ACC112 (cell line): ENCODE measurements at regions not wholly inside any gene's neighbourhood (a gene's known extent, or its start where the extent isn't known, plus 50 kb on each side); places are given as distances from the start of the nearest gene placed in this dataset.

ENCODE experiments used
- H2AFZ ChIP-seq: fragments of 200-600 bp; sonication (generic); one replicate; pipeline ENCODE4 v1.6.0; 2017; ENCODE audit warnings: antibody characterized with exemption, low read length; ENCODE audit not compliant: unreplicated experiment
- H3K27ac ChIP-seq: fragments of 200-600 bp; sonication (generic); 2 replicates; pipeline ENCODE4 v1.5.1; 2014; ENCODE audit warnings: low read depth, mild to moderate bottlenecking, antibody characterized with exemption, low read length, moderate library complexity
- H3K27me3 ChIP-seq: fragments of 200-600 bp; sonication (generic); 2 replicates; pipeline ENCODE4 v1.6.1; 2014; ENCODE audit warnings: mild to moderate bottlenecking, antibody characterized with exemption, low read length, moderate library complexity, mixed read lengths; ENCODE audit not compliant: insufficient read depth
- H3K36me3 ChIP-seq: fragments of 200-600 bp; sonication (generic); 2 replicates; pipeline ENCODE4 v1.6.1; 2016; ENCODE audit warnings: mild to moderate bottlenecking, antibody characterized with exemption, low read length, moderate library complexity, mixed read lengths; ENCODE audit not compliant: insufficient read depth
- H3K4me1 ChIP-seq: fragments of 200-600 bp; sonication (generic); one replicate; pipeline ENCODE4 v1.6.1; 2016; ENCODE audit warnings: low read length, mixed read lengths; ENCODE audit not compliant: insufficient read depth, unreplicated experiment, control insufficient read depth
- H3K4me3 ChIP-seq: fragments of 200-600 bp; sonication (generic); 2 replicates; pipeline ENCODE4 v1.5.1; 2014; ENCODE audit warnings: mild to moderate bottlenecking, low read depth, low read length
- H3K79me2 ChIP-seq: fragments of 200-600 bp; sonication (generic); one replicate; pipeline ENCODE4 v1.6.0; 2016; ENCODE audit warnings: low read length; ENCODE audit not compliant: control insufficient read depth, unreplicated experiment, insufficient read depth

DNA sequence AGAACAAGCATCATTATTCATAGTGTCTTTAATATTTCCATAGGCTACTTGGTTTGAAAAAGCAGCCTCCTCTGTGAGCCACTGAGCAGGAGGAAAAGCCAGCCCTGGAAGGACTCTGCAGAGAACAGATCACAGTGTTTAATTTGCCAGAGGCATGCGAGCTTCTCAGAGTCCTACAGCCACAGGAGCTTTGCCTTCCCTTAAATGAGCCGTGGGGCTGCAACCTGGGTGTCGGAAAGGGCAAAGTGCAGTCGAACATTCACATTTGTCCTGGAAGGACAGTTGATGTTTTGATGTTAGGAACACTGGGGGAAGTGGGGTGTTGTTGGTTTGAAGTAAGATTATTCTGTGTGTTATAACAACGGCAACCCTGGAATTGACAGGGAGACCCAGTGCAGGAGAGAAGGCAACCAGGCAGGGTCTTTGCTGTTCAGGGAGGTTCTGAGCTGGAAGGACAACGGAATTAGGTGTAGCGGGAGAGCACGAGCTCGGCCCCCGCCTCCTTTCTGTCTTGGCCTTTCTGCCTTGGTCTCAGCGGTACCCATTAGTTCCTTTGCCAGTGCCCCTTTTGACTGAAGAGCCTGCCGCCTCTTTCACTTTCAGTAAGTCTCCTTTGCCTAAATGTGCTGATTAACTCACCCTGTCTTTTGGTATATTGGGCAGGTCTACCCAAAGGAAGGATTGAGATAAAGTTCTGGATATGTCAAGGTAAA is 192.3 kb upstream of the PITRM1 start:
- H3K4me3 ChIP-seq, result no peak overlapping the region
- no peaks in the 10 kb centered on the region for H3K27me3 ChIP-seq
- H3K79me2 ChIP-seq, result no peaks in the 10 kb centered on the region
- H3K36me3 ChIP-seq, result no peaks in the 10 kb centered on the region
- no peak overlapping the region for H2AFZ ChIP-seq
- no peaks in the 10 kb centered on the region for H3K4me1 ChIP-seq
- H3K27ac ChIP-seq, result no peak overlapping the region

DNA sequence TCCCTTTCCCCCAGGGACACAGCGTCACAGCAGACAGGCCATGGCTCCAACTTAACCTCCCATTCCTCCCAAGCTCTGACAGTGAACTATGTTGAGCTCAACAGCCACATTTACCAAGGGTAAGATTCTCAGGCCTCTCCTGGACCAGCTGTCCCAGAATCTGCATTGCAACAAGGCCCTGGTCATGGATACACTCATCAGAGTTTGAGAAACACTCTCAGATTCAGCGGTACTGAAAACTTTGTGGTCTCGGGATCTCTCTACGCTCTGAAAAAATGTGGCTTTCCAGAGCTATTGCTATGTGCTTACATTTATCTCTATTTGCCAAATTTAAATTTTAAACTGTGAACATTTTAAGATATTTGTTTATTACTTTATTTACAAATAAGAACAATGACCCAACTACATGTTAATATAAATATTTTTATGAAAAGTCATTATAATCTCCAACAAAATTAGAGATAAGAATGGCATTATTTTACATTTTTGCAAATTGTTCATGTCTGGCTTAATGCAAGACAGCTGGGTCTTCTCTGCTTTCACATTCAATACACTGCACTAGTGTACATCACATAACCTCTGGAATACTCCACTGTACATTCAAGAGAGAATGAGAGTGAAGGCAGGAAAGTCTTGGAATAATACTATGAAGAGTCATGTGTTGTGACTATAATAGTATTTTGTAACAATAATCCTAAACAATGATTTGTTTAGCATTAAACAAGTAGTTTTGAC is 190.9 kb upstream of the PITRM1 start:
- Histone ChIP-seq H3K4me1 (no peaks in the 10 kb centered on the region), H3K36me3 (no peaks in the 10 kb centered on the region), H3K4me3 (no peak overlapping the region), H2AFZ (no peak overlapping the region), H3K27ac (no peak overlapping the region), H3K79me2 (no peaks in the 10 kb centered on the region), H3K27me3 (no peaks in the 10 kb centered on the region)

DNA sequence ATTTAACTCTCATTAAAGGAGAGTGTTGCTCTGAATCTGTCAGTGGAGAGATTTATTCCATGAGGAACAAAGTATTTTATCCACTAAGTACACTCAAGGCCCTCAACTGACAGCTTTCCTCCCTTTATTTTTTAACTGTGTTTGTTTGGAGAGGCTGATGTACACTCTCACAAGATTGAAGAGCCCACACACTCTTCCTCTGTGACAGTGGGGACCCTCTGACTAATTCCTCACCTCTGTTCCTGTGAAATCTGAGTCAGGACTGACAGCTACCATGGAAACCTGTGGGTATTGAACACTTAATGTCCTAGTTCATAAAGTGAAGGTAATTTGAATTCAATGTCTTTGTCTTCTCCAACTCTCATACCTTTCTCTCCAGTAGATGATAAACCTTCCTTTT is 189.8 kb upstream of the PITRM1 start:
- Histone ChIP-seq H3K27me3 (no peaks in the 10 kb centered on the region), H3K4me1 (no peaks in the 10 kb centered on the region), H3K4me3 (no peak overlapping the region), H2AFZ (no peak overlapping the region), H3K36me3 (no peaks in the 10 kb centered on the region), H3K27ac (no peak overlapping the region), H3K79me2 (no peaks in the 10 kb centered on the region)

DNA sequence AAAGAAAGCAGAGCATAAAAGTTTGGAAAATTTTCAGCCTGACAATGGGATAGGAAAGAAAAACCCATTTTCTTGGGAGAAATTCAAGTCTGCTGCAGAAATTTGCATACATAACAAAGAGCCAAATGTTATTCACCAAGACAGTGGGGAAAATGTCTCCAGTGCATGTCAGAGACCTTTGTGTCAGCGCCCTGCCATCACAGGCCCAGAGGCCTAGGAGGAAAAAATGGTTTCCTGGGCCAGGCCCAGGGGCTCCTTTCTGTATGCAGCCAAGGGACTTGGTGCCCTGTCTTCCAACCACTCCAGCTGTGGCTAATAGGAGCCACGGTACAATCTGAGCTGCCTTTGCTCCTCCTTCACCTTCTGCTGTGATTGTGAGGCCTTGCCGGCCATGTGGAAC is 189.1 kb upstream of the PITRM1 start:
- Histone ChIP-seq H3K4me1 (no peaks in the 10 kb centered on the region), H3K27me3 (no peaks in the 10 kb centered on the region), H3K79me2 (no peaks in the 10 kb centered on the region), H3K27ac (no peak overlapping the region), H3K4me3 (no peak overlapping the region), H2AFZ (no peak overlapping the region), H3K36me3 (no peaks in the 10 kb centered on the region)

DNA sequence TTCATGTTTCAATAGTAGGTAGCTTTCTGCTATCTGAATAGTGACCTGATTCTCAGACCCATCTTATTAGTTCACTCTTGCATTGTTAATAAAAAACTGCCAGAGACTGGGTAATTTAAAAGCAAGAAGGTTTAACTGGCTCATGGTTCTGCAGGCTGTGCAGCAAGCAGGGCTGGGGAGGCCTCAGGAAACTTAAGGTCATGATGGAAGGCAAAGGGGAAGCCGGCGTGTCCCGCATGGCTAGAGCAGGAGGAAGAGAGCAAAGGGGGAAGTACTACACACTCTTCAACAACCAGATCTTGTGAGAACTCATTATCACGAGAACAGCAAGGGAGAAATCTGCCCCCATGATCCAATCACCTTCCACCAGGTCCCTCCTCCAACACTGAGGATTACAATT is 185.2 kb upstream of the PITRM1 start:
- no peaks in the 10 kb centered on the region for H3K4me1 ChIP-seq

DNA sequence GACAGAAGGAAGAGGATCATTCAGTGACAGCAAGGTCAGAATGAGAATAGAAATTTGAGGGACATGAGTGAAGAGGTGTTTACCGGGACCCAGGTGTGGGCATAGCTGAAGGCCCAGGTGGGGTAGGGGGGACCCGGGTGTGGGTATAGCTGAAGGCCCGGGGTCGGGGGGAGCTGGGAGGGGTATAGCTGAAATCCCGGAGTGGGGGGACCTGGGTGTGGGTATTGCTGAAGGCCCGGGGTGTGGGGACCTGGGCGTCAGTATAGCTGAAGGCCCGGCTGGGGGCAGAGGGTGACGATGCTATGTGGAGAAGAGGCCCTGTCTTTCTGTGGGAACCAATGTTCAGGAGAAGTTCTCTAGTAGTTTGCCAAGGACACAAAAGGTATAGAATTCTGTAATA is 183.0 kb upstream of the PITRM1 start:
- peaks cover 28% of the 10 kb centered on the region for H3K27me3 ChIP-seq
- no peaks in the 10 kb centered on the region for H3K36me3 ChIP-seq
- no peak overlapping the region for H3K27ac ChIP-seq
- no peak overlapping the region for H3K4me3 ChIP-seq
- no peak overlapping the region for H2AFZ ChIP-seq
- no peaks in the 10 kb centered on the region for H3K4me1 ChIP-seq
- no peaks in the 10 kb centered on the region for H3K79me2 ChIP-seq

More for the DNA sequence above, 185.2 kb upstream of the PITRM1 start:
- H3K27ac ChIP-seq, result no peak overlapping the region
- H3K79me2 ChIP-seq, result no peaks in the 10 kb centered on the region
- H3K36me3 ChIP-seq, result no peaks in the 10 kb centered on the region
- no peak overlapping the region for H3K4me3 ChIP-seq
- H2AFZ ChIP-seq, result no peak overlapping the region
- H3K27me3 ChIP-seq, result peaks cover 13% of the 10 kb centered on the region

DNA sequence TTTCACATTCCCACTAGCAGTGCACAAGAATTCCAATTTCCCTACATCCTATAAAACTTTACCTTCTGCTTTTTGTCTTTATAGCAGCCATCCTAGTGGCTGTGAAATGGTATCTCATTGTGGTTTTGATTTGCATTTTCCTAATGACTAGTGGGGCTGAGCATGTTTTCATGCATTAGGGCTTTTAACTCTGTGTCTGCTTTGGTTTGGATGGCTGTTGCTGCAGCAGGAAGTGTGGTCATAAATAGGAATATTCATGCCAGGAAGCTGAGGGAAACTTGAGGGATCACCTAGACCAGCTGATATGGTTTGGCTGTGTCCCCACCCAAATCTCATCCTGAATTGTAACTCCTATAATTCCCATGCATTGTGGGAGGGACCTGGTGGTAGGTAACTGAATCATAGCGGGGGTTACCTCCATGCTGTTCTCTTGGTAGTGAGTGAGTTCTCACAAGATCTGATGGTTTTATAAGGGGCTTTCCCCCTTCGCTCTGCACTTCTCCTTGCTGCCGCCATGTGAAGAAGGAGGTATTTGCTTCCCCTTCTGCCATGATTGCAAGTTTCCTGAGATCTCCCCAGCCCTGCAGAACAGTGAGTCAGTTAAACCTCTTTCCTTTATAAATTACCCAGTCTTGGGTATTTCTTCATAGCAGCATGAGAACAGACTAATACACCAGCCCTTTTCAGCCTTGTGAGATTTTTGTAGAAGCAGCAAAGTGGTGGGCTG is 181.8 kb upstream of the PITRM1 start:
- H3K4me1 ChIP-seq, result no peaks in the 10 kb centered on the region
- H3K36me3 ChIP-seq, result no peaks in the 10 kb centered on the region
- no peak overlapping the region for H2AFZ ChIP-seq
- H3K79me2 ChIP-seq, result no peaks in the 10 kb centered on the region
- H3K4me3 ChIP-seq, result no peak overlapping the region
- no peak overlapping the region for H3K27ac ChIP-seq
- peaks cover 40% of the 10 kb centered on the region for H3K27me3 ChIP-seq

DNA sequence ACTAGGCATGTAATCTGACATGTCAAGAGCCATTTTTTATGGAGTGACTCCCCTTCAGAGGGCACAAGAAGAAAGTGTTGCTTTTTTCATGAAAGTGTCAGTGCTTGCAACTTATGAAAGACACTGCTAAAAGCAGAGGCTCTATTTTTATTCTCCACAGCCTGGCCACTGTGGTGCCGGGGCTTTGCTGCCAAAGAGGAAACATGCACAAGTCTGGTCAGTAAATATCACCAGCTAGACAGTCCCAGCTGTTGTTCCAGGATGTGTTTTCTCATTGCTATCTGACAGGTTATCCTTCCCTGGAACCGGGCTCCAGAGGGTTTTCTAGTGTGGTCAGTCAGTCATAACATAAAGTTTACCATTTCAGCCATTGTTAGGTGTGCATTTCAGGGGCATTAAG is 180.7 kb upstream of the PITRM1 start:
- H3K27me3 ChIP-seq, result peaks cover 46% of the 10 kb centered on the region
- no peak overlapping the region for H2AFZ ChIP-seq
- no peaks in the 10 kb centered on the region for H3K79me2 ChIP-seq
- no peaks in the 10 kb centered on the region for H3K4me1 ChIP-seq
- H3K36me3 ChIP-seq, result no peaks in the 10 kb centered on the region
- no peak overlapping the region for H3K27ac ChIP-seq
- no peak overlapping the region for H3K4me3 ChIP-seq

DNA sequence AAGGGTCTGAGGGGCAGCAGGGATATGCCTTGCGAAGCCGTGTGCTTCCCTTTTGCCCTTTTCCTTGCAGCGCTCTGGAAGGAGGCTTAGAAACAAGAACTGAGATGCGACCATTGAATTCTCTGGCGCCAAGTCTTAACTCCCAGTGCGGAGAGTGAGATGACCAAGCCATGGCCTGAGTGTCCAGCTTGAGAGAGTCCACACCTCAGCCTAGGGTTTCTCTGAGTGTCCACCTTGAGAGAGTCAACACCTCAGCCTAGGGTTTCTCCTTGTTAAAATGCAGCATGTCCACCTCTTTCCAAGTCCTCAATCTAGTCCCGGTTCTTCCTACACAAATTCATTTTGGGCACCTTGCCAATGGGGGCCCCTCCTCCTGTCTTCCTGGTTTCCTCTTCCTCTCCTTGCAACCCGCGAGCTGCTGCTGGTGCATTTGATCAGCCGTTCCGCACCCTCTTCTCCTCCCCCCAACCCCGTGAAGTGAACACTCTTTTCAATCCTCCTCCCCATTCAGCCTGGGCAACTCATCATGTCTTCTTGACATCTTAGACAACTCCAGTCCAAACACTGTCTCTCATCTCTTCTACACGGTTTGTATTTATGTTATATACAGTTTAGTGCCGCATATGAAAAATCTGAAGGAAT is 178.2 kb upstream of the PITRM1 start:
- H3K79me2 ChIP-seq, result no peaks in the 10 kb centered on the region
- H3K36me3 ChIP-seq, result no peaks in the 10 kb centered on the region
- no peaks in the 10 kb centered on the region for H3K4me1 ChIP-seq
- H3K27ac ChIP-seq, result no peak overlapping the region
- H3K27me3 ChIP-seq, result peaks cover 64% of the 10 kb centered on the region
- no peak overlapping the region for H2AFZ ChIP-seq
- no peak overlapping the region for H3K4me3 ChIP-seq

DNA sequence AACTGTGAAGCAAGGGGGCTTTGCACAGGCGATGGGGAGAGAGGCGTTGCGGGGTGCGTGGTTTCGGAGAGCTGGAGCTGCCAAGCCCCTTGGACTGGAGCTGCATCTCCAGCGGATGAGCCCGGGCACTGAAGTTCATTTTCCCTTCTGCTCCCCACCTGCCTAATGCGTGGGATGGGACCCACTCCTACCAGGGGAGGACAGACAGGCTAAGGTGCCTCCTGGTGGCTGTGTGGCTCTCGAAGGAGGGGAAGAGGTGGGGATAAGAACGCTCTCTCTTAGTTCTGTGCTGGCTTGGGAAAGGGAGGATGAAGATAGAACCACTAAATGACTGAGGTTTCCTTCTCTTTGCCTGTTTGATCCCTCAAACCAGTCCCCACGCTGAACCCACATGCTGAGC is 177.6 kb upstream of the PITRM1 start:
- peaks cover 64% of the 10 kb centered on the region for H3K27me3 ChIP-seq
- H3K4me3 ChIP-seq, result no peak overlapping the region
- H3K4me1 ChIP-seq, result no peaks in the 10 kb centered on the region
- H3K79me2 ChIP-seq, result no peaks in the 10 kb centered on the region
- H2AFZ ChIP-seq, result no peak overlapping the region
- H3K27ac ChIP-seq, result no peak overlapping the region
- no peaks in the 10 kb centered on the region for H3K36me3 ChIP-seq
